ENCODE measurements at regions not wholly inside any gene's neighbourhood (a gene's known extent, or its start where the extent isn't known, plus 50 kb on each side); places are given as distances from the start of the nearest gene placed in this dataset.

GRCh38 chr4:89574176-89574575, 262.8 kb downstream of the SNCA start:
- TF ChIP-seq FOXM1 (IDR thresholded peaks at IDR 0.05; ENCODE audit: borderline replicate concordance) (no peak), LEF1 (IDR thresholded peaks at IDR 0.05; ENCODE audit: borderline replicate concordance) (no peak), SUZ12 (IDR thresholded peaks at IDR 0.05) (no peak)
